Neural cell (in vitro differentiated cells): ENCODE measurements at regions not wholly inside any gene's neighbourhood (a gene's known extent, or its start where the extent isn't known, plus 50 kb on each side); places are given as distances from the start of the nearest gene placed in this dataset.

Source experiments
- EP300 ChIP-seq: fragments of 450-650 bp; conservative IDR thresholded peaks from 2 replicates; pipeline ENCODE4 v1.6.1; 2014; ENCODE audit warnings: antibody characterized with exemption, mild to moderate bottlenecking, moderate library complexity; ENCODE audit not compliant: poor library complexity, severe bottlenecking
- EZH2 ChIP-seq: fragments of 200-600, 300-800 bp; shearing (Covaris generic), sonication (generic); IDR thresholded peaks from 2 replicates; pipeline ENCODE4 v1.6.1; 2014; ENCODE audit warnings: antibody characterized with exemption, low read length, borderline replicate concordance, mild to moderate bottlenecking; ENCODE audit not compliant: insufficient read depth, poor library complexity, severe bottlenecking
- POLR2AphosphoS5 ChIP-seq: IDR thresholded peaks from 2 replicates; pipeline ENCODE4 v1.6.1; 2012
- TF ChIP-seq, protein P1 (sequence below): IDR thresholded peaks from 2 replicates; pipeline ENCODE4 v1.6.1; 2012; ENCODE audit warnings: borderline replicate concordance
- TF ChIP-seq, protein P2 (sequence below): fragments of 450-650 bp; IDR thresholded peaks from 2 replicates; pipeline ENCODE4 v1.5.1; 2014; ENCODE audit warnings: antibody characterized with exemption, mild to moderate bottlenecking, moderate library complexity; ENCODE audit not compliant: poor library complexity, severe bottlenecking

DNA sequence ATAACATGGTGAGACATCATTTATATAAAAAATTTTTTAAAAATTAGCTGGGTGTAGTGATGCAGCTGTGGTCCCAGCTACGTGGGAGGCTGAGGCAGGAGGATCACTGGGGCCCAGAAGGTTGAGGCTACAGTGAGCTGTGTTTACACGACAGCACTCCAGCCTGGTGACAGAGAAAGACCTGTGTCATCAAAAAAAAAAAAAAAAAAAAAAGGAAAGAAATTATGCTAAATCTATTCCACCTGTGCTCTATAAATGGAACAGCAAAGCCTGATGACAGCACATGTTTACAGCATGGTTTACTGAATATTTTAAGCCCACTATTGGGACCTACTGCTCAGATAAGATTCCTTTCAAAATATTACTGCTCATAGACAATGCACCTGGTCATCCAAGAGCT lies 217.6 kb downstream of the PRDM2 start:
- TF ChIP-seq, protein P1, sequence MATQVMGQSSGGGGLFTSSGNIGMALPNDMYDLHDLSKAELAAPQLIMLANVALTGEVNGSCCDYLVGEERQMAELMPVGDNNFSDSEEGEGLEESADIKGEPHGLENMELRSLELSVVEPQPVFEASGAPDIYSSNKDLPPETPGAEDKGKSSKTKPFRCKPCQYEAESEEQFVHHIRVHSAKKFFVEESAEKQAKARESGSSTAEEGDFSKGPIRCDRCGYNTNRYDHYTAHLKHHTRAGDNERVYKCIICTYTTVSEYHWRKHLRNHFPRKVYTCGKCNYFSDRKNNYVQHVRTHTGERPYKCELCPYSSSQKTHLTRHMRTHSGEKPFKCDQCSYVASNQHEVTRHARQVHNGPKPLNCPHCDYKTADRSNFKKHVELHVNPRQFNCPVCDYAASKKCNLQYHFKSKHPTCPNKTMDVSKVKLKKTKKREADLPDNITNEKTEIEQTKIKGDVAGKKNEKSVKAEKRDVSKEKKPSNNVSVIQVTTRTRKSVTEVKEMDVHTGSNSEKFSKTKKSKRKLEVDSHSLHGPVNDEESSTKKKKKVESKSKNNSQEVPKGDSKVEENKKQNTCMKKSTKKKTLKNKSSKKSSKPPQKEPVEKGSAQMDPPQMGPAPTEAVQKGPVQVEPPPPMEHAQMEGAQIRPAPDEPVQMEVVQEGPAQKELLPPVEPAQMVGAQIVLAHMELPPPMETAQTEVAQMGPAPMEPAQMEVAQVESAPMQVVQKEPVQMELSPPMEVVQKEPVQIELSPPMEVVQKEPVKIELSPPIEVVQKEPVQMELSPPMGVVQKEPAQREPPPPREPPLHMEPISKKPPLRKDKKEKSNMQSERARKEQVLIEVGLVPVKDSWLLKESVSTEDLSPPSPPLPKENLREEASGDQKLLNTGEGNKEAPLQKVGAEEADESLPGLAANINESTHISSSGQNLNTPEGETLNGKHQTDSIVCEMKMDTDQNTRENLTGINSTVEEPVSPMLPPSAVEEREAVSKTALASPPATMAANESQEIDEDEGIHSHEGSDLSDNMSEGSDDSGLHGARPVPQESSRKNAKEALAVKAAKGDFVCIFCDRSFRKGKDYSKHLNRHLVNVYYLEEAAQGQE, result no peak
- TF ChIP-seq, protein P2, sequence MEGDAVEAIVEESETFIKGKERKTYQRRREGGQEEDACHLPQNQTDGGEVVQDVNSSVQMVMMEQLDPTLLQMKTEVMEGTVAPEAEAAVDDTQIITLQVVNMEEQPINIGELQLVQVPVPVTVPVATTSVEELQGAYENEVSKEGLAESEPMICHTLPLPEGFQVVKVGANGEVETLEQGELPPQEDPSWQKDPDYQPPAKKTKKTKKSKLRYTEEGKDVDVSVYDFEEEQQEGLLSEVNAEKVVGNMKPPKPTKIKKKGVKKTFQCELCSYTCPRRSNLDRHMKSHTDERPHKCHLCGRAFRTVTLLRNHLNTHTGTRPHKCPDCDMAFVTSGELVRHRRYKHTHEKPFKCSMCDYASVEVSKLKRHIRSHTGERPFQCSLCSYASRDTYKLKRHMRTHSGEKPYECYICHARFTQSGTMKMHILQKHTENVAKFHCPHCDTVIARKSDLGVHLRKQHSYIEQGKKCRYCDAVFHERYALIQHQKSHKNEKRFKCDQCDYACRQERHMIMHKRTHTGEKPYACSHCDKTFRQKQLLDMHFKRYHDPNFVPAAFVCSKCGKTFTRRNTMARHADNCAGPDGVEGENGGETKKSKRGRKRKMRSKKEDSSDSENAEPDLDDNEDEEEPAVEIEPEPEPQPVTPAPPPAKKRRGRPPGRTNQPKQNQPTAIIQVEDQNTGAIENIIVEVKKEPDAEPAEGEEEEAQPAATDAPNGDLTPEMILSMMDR, result no peak
- TF ChIP-seq EP300 (no peak), POLR2AphosphoS5 (no peak), EZH2 (no peak)
